ENCODE measurements at regions not wholly inside any gene's neighbourhood (a gene's known extent, or its start where the extent isn't known, plus 50 kb on each side); places are given as distances from the start of the nearest gene placed in this dataset.

DNA sequence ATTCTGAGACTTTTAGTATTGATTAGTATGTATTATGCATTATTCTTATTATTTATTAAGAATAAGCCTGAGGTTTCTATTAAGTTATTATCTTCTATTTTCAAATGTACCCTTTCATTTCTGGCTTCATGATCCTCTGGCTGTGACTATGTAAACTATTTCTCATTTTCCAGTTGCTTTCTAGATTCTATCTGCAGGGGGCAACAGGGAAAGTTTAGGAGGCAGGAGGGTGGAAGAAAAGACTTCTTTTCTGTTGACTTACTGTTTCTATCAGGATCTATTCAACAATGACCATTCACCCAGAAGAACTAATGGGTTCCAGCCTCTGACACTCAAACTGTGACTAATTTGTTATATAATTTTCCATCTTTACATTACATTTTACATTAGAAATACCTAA is 653.4 kb upstream of the FSHR start:
- H3K4me3 ChIP-seq (replicated peaks; ENCODE audit: insufficient read depth, low read length), result no peak overlapping the region
- TF ChIP-seq CTCF (IDR thresholded peaks at IDR 0.05; ENCODE audit: insufficient read depth, low read length), result no peak
- TF ChIP-seq POLR2AphosphoS5 (IDR thresholded peaks at IDR 0.05; ENCODE audit: low read depth), result no peak
- TF ChIP-seq GABPA (IDR thresholded peaks at IDR 0.05; ENCODE audit: low read depth), result no peak
- TF ChIP-seq, protein P1, sequence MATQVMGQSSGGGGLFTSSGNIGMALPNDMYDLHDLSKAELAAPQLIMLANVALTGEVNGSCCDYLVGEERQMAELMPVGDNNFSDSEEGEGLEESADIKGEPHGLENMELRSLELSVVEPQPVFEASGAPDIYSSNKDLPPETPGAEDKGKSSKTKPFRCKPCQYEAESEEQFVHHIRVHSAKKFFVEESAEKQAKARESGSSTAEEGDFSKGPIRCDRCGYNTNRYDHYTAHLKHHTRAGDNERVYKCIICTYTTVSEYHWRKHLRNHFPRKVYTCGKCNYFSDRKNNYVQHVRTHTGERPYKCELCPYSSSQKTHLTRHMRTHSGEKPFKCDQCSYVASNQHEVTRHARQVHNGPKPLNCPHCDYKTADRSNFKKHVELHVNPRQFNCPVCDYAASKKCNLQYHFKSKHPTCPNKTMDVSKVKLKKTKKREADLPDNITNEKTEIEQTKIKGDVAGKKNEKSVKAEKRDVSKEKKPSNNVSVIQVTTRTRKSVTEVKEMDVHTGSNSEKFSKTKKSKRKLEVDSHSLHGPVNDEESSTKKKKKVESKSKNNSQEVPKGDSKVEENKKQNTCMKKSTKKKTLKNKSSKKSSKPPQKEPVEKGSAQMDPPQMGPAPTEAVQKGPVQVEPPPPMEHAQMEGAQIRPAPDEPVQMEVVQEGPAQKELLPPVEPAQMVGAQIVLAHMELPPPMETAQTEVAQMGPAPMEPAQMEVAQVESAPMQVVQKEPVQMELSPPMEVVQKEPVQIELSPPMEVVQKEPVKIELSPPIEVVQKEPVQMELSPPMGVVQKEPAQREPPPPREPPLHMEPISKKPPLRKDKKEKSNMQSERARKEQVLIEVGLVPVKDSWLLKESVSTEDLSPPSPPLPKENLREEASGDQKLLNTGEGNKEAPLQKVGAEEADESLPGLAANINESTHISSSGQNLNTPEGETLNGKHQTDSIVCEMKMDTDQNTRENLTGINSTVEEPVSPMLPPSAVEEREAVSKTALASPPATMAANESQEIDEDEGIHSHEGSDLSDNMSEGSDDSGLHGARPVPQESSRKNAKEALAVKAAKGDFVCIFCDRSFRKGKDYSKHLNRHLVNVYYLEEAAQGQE (IDR thresholded peaks at IDR 0.05; ENCODE audit: insufficient replicate concordance, low read depth), result no peak
- TF ChIP-seq SPI1 (IDR thresholded peaks at IDR 0.05; ENCODE audit: borderline replicate concordance, low read depth), result no peak

GRCh38 chr2:49804111-49804510 is 649.8 kb upstream of the FSHR start:
- Histone ChIP-seq H3K27ac (replicated peaks) (no peak overlapping the region), H3K4me3 (replicated peaks; ENCODE audit: insufficient read depth, low read length) (no peak overlapping the region), H3K27me3 (ENCODE audit: insufficient read depth, poor library complexity, severe bottlenecking) (no peaks in the 10 kb centered on the region)
- no peak for TF ChIP-seq CTCF (IDR thresholded peaks at IDR 0.05; ENCODE audit: insufficient read depth, low read length)
- no peak for TF ChIP-seq GABPA (IDR thresholded peaks at IDR 0.05; ENCODE audit: low read depth)
- no peak for TF ChIP-seq SPI1 (IDR thresholded peaks at IDR 0.05; ENCODE audit: borderline replicate concordance, low read depth)
- no peak for TF ChIP-seq POLR2AphosphoS5 (IDR thresholded peaks at IDR 0.05; ENCODE audit: low read depth)
- TF ChIP-seq, protein P1 (IDR thresholded peaks at IDR 0.05; ENCODE audit: insufficient replicate concordance, low read depth), result no peak
- no peak for DNase-seq (ENCODE audit: low read depth in 1 of 2, low spot score in 1 of 2)

More for the DNA sequence above, 653.4 kb upstream of the FSHR start:
- no peak overlapping the region for H3K27ac ChIP-seq (replicated peaks)
- H3K27me3 ChIP-seq (ENCODE audit: insufficient read depth, poor library complexity, severe bottlenecking), result no peaks in the 10 kb centered on the region
- no peak for DNase-seq (ENCODE audit: low read depth in 1 of 2, low spot score in 1 of 2)

DNA sequence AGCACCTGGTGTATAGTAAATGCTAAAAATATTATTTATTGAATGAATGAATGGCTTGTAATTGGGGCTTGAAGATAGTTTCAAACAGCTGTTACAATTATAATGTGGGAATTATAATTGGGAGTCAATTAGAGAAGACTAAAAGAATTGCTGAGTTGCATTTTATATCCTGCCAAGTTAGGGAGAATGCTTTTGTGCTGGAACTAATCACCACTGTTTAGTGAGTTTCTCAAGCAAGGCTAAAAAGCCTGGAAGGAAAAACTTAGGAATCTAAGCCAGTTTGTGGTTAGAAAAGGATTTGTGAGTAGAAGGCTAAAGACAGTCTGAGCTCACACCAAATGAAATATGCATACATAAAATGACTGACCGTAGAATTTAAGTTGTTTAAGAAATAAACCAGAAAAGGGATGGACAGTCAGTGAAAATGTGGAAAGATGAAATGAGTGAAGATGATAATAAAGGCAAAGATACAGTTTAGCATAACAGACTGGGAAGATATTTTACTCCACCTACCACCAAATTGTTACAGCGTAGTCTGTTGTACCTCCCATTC is 647.7 kb upstream of the FSHR start:
- no peaks in the 10 kb centered on the region for H3K27me3 ChIP-seq (ENCODE audit: insufficient read depth, poor library complexity, severe bottlenecking)
- TF ChIP-seq GABPA (IDR thresholded peaks at IDR 0.05; ENCODE audit: low read depth) (no peak), CTCF (IDR thresholded peaks at IDR 0.05; ENCODE audit: insufficient read depth, low read length) (no peak), POLR2AphosphoS5 (IDR thresholded peaks at IDR 0.05; ENCODE audit: low read depth) (no peak), SPI1 (IDR thresholded peaks at IDR 0.05; ENCODE audit: borderline replicate concordance, low read depth) (no peak)
- TF ChIP-seq, protein P1 (IDR thresholded peaks at IDR 0.05; ENCODE audit: insufficient replicate concordance, low read depth), result no peak
- no peak overlapping the region for H3K4me3 ChIP-seq (replicated peaks; ENCODE audit: insufficient read depth, low read length)
- no peak overlapping the region for H3K27ac ChIP-seq (replicated peaks)
- DNase-seq (ENCODE audit: low read depth in 1 of 2, low spot score in 1 of 2), result no peak
